Neural crest cell (in vitro differentiated cells): ENCODE measurements at regions not wholly inside any gene's neighbourhood (a gene's known extent, or its start where the extent isn't known, plus 50 kb on each side); places are given as distances from the start of the nearest gene placed in this dataset.

ENCODE experiments used
- DNase-seq: peaks from one replicate; pipeline ENCODE4 v3.0.0; 2021; ENCODE audit warnings: low read depth, mixed read lengths, low spot score
- H3K27ac Mint-ChIP-seq: one replicate; pipeline ENCODE4 v1.8.0; 2021; ENCODE audit warnings: mild to moderate bottlenecking, mixed read lengths; ENCODE audit not compliant: unreplicated experiment
- H3K27me3 Mint-ChIP-seq: 2 replicates; pipeline ENCODE4 v1.8.0; 2021; ENCODE audit warnings: low read depth, mild to moderate bottlenecking, mixed read lengths
- H3K36me3 Mint-ChIP-seq: 2 replicates; pipeline ENCODE4 v1.8.0; 2021; ENCODE audit warnings: low read depth, mild to moderate bottlenecking, mixed read lengths
- H3K4me1 Mint-ChIP-seq: 2 replicates; pipeline ENCODE4 v1.8.0; 2021; ENCODE audit warnings: mixed read lengths
- H3K4me3 Mint-ChIP-seq: one replicate; pipeline ENCODE4 v1.8.0; 2021; ENCODE audit warnings: mild to moderate bottlenecking, mixed read lengths
- H3K9me3 Mint-ChIP-seq: 2 replicates; pipeline ENCODE4 v1.8.0; 2021; ENCODE audit warnings: mixed read lengths
- CTCF ChIP-seq: fragments of 200-600 bp; sonication (generic); conservative IDR thresholded peaks from 2 replicates; pipeline ENCODE4 v1.5.0; 2021; ENCODE audit warnings: antibody characterized with exemption, mild to moderate bottlenecking

DNA sequence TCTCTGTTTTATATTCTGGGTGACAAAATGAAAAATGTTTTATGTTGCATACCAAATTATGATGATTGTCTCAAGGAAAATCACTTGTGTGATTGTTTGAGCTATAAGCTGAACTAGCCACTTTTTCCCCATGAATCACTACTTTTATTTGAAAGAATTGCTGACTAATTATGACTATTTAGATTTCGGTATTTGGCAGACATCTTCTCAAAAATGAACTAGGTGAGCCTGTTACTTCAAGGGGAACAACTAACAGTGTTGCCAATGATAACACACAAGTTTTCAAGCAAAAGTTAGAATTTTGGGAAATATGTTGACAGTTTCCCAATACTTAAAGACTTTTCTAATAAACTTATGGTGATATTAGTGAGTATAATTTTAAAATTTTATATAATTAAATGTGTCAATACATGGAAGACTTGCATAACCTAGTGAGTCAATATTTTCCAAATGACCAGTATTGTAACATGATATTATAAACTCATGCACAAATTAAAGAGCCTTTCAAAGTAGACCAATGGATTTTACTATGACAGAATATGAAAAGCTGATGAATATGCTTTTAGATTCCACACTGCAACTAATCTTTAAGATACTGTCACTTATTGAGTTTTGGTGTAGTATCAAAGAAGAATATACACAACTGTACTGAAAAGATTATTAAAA, 187.7 kb upstream of the GATB start:
- TF ChIP-seq CTCF: no peak
- peaks cover 21% of the 10 kb centered on the region for H3K9me3 Mint-ChIP-seq
- no peak overlapping the region for H3K27ac Mint-ChIP-seq
- no peak for DNase-seq
- no peaks in the 10 kb centered on the region for H3K4me1 Mint-ChIP-seq
- no peaks in the 10 kb centered on the region for H3K27me3 Mint-ChIP-seq
- H3K36me3 Mint-ChIP-seq: peaks cover 14% of the 10 kb centered on the region
- no peak overlapping the region for H3K4me3 Mint-ChIP-seq

DNA sequence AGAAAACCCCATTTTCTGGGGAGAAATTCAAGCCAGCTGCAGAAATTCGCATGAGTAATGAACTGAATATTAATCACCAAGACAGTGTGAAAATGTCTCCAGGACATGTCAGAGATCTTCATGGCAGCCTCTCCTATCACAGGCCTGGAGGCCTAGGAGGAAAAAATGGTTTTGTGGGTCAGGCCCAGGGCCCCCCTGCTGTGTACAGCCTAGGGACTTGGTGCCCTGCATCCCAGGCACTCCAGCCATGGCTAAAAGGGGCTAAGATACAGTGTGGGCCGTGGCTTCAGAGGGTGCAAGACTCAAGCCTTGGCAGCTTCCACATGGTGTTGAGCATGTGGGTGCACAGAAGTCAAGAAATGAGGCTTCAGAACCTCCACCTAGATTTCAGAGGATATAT, 185.9 kb upstream of the GATB start:
- H3K4me1 Mint-ChIP-seq: no peaks in the 10 kb centered on the region
- peaks cover 14% of the 10 kb centered on the region for H3K36me3 Mint-ChIP-seq
- no peak overlapping the region for H3K4me3 Mint-ChIP-seq
- TF ChIP-seq CTCF: no peak
- DNase-seq: no peak
- no peak overlapping the region for H3K27ac Mint-ChIP-seq
- H3K27me3 Mint-ChIP-seq: no peaks in the 10 kb centered on the region
- H3K9me3 Mint-ChIP-seq: peaks cover 21% of the 10 kb centered on the region

- TF ChIP-seq CTCF: no peak
- H3K36me3 Mint-ChIP-seq: peaks cover 9% of the 10 kb centered on the region
Observed at GRCh38 chr4:151942971-151943370, 182.2 kb upstream of the GATB start.

DNA sequence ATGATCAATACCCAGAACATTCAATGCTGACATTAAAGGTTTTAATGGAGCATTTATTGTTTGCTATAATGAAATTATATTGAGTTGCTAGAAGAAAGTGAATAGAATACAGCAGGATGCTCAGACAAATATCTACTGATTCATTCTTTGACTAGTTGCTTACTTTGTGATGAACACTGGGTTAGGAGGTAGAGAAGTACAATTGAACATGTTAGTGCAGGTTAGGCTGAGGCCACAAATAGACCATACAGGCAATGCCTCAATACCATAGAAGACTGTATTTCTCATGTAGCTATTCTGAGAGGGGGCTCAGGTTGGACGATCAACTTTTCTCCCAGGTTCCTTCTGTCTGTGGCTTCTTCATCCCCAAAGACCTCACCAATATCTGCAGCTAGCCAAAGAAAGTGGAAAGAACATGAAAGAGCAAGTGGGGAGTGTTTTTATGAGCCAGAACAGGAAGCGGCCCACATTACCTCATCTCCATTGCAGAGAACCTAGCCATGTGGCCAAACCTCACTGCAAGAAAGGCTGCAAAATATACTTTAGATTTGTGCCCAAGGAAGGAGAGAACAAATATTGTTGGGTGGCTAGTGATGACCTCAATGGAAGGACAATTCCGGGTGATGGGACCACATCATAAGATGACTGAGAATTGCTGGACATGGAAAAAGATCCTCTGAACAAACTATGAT, 180.3 kb upstream of the GATB start:
- no peak overlapping the region for H3K27ac Mint-ChIP-seq
- no peak for DNase-seq
- no peaks in the 10 kb centered on the region for H3K4me1 Mint-ChIP-seq
- no peak overlapping the region for H3K4me3 Mint-ChIP-seq
- peaks cover 3% of the 10 kb centered on the region for H3K36me3 Mint-ChIP-seq
- no peak for TF ChIP-seq CTCF
- H3K27me3 Mint-ChIP-seq: no peaks in the 10 kb centered on the region
- H3K9me3 Mint-ChIP-seq: peaks cover 12% of the 10 kb centered on the region

More at GRCh38 chr4:151942971-151943370, 182.2 kb upstream of the GATB start:
- Mint-ChIP-seq H3K27me3 (no peaks in the 10 kb centered on the region), H3K9me3 (peaks cover 21% of the 10 kb centered on the region), H3K27ac (no peak overlapping the region), H3K4me1 (no peaks in the 10 kb centered on the region), H3K4me3 (no peak overlapping the region)
- no peak for DNase-seq

DNA sequence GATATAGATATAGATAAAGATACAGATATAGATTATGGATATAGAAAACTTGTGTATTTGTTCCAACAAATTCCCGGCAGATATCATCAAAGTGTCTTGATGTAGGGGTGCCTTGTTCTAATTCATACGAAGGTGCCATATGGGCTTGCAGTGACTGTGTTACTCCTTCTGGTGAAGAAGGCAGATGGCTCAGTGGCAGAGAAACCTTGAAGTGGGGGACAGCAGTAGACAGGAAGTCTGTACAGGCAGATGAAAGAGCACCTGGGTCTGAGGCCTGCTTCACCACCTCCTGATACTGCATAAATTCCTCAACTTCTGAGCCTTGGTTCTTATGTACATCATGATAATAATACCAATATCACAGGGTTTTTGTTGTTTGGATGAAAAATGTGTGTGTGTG, 179.5 kb upstream of the GATB start:
- Mint-ChIP-seq H3K27ac (no peak overlapping the region), H3K4me3 (no peak overlapping the region), H3K27me3 (no peaks in the 10 kb centered on the region), H3K4me1 (no peaks in the 10 kb centered on the region), H3K9me3 (peaks cover 10% of the 10 kb centered on the region), H3K36me3 (no peaks in the 10 kb centered on the region)
- no peak for TF ChIP-seq CTCF
- DNase-seq: no peak
